Breast epithelium (tissue), 4 donors: ENCODE measurements at regions not wholly inside any gene's neighbourhood (a gene's known extent, or its start where the extent isn't known, plus 50 kb on each side); places are given as distances from the start of the nearest gene placed in this dataset.

Source experiments
- DNase-seq, 2 donors: peaks; one replicate each; pipeline ENCODE4 v3.0.0-alpha.2; 2019; ENCODE audit warnings: low spot score in 2 of 2
- H3K27ac ChIP-seq, 2 donors: fragments of 200-600 bp; sonication (generic) in 1 of 2; one replicate each; pipeline ENCODE4 v1.5.1; 2016 to 2019; ENCODE audit warnings: mild to moderate bottlenecking in 1 of 2
- H3K27me3 ChIP-seq, 2 donors: fragments of 200-600 bp; sonication (generic) in 1 of 2; one replicate each; pipeline versions ENCODE4 v1.5.1 to v1.6.0; 2017 to 2019; ENCODE audit warnings: control low read depth in 1 of 2, mild to moderate bottlenecking in 1 of 2
- H3K36me3 ChIP-seq: fragments of 200-600 bp; one replicate; pipeline ENCODE4 v1.5.1; 2019
- H3K4me1 ChIP-seq, 2 donors: fragments of 200-600 bp; sonication (generic); one replicate each; pipeline ENCODE4 v1.5.1; 2016 to 2019; ENCODE audit warnings: control low read depth in 1 of 2
- H3K4me3 ChIP-seq, 3 donors: fragments of 200-600 bp; sonication (generic); 1 replicate in 2 of 3; 2 replicates in 1 of 3; pipeline ENCODE4 v1.5.1; 2016 to 2019; ENCODE audit warnings: mild to moderate bottlenecking in 3 of 3, moderate library complexity in 2 of 3
- H3K9me3 ChIP-seq, 2 donors: fragments of 200-600 bp; sonication (generic) in 1 of 2; one replicate each; pipeline ENCODE4 v1.5.1; 2016 to 2019; ENCODE audit warnings: control low read depth in 1 of 2
- POLR2A ChIP-seq: fragments of 450-650 bp; IDR thresholded peaks from one replicate; pipeline ENCODE4 v1.6.1; 2016; ENCODE audit warnings: antibody characterized with exemption, mild to moderate bottlenecking, moderate library complexity
- POLR2AphosphoS5 ChIP-seq, 3 donors: sonication (generic); formaldehyde crosslinking; IDR thresholded peaks; one replicate each; pipeline ENCODE4 v1.6.1; 2017; ENCODE audit warnings: antibody characterized with exemption in 3 of 3
- intact Hi-C: fragments of 100-400 bp; cut with DNase I; formaldehyde crosslinking; loops from one replicate; pipeline ENCODE4 v1.15.1; 2023; ENCODE audit warnings: low total_unique reads
- TF ChIP-seq, protein P1 (sequence below), 3 donors: fragments of 450-650 bp; IDR thresholded peaks; one replicate each; pipeline ENCODE4 v1.5.1; 2016 to 2017; ENCODE audit warnings: antibody characterized with exemption in 3 of 3, mild to moderate bottlenecking in 3 of 3, moderate library complexity in 3 of 3

GRCh38 chr10:78555128-78555527 is 513.6 kb upstream of the ZMIZ1 start:
- Histone ChIP-seq H3K4me1 (no peaks in the 10 kb centered on the region), H3K27me3 (no peaks in the 10 kb centered on the region), H3K27ac (no peak overlapping the region), H3K9me3 (no peaks in the 10 kb centered on the region), H3K4me3 (no peak overlapping the region), H3K36me3 (no peaks in the 10 kb centered on the region)
- DNase-seq = no peak
- intact Hi-C loops = no loop called here
- no peak for TF ChIP-seq POLR2AphosphoS5 (IDR thresholded peaks at IDR 0.05)
- TF ChIP-seq POLR2A = no peak
- TF ChIP-seq, protein P1, sequence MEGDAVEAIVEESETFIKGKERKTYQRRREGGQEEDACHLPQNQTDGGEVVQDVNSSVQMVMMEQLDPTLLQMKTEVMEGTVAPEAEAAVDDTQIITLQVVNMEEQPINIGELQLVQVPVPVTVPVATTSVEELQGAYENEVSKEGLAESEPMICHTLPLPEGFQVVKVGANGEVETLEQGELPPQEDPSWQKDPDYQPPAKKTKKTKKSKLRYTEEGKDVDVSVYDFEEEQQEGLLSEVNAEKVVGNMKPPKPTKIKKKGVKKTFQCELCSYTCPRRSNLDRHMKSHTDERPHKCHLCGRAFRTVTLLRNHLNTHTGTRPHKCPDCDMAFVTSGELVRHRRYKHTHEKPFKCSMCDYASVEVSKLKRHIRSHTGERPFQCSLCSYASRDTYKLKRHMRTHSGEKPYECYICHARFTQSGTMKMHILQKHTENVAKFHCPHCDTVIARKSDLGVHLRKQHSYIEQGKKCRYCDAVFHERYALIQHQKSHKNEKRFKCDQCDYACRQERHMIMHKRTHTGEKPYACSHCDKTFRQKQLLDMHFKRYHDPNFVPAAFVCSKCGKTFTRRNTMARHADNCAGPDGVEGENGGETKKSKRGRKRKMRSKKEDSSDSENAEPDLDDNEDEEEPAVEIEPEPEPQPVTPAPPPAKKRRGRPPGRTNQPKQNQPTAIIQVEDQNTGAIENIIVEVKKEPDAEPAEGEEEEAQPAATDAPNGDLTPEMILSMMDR (IDR thresholded peaks at IDR 0.05) = no peak

GRCh38 chr10:78556705-78557432 is 511.9 kb upstream of the ZMIZ1 start:
- no peaks in the 10 kb centered on the region for H3K4me1 ChIP-seq
- TF ChIP-seq, protein P1 (IDR thresholded peaks at IDR 0.05) = no peak
- TF ChIP-seq POLR2A = no peak
- TF ChIP-seq POLR2AphosphoS5 (IDR thresholded peaks at IDR 0.05) = no peak
- H3K36me3 ChIP-seq = no peaks in the 10 kb centered on the region
- H3K27me3 ChIP-seq = no peaks in the 10 kb centered on the region
- intact Hi-C loops = no loop called here
- H3K9me3 ChIP-seq = no peaks in the 10 kb centered on the region
- no peak overlapping the region for H3K4me3 ChIP-seq
- DNase-seq = no peak
- H3K27ac ChIP-seq = no peak overlapping the region

DNA sequence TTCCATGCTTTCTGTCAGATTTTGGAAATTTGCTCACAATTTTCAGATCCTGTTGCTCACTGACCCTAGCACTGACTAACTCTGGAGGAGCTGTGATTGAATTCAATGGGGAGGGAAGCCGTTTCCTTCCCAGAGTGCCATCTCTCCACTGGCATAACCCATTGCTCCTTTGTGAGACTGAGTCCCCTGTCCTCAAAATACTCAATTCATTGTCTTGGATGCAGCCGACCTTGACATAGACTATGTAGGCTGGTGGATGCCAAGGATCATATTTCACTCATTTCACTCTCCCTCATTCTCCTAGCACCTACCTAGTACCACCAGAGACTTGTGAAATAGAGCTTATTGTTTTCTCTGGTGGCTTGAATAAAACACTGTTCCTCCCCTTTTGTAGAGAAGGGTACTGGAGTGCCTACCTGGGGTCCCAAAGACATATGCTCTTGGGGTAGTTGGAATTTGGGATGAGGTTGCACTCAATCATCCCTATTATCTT is 511.3 kb upstream of the ZMIZ1 start:
- no peak overlapping the region for H3K4me3 ChIP-seq
- intact Hi-C loops = no loop called here
- no peaks in the 10 kb centered on the region for H3K27me3 ChIP-seq
- no peak for DNase-seq
- H3K9me3 ChIP-seq = no peaks in the 10 kb centered on the region
- no peak overlapping the region for H3K27ac ChIP-seq
- no peak for TF ChIP-seq POLR2AphosphoS5 (IDR thresholded peaks at IDR 0.05)
- H3K36me3 ChIP-seq = no peaks in the 10 kb centered on the region
- no peaks in the 10 kb centered on the region for H3K4me1 ChIP-seq

GRCh38 chr10:78559661-78560340 is 509.0 kb upstream of the ZMIZ1 start:
- TF ChIP-seq POLR2A (no peak), POLR2AphosphoS5 (IDR thresholded peaks at IDR 0.05) (no peak)
- TF ChIP-seq, protein P1 (IDR thresholded peaks at IDR 0.05) = no peak
- Histone ChIP-seq H3K9me3 (no peaks in the 10 kb centered on the region), H3K27me3 (no peaks in the 10 kb centered on the region), H3K4me1 (no peaks in the 10 kb centered on the region), H3K4me3 (no peak overlapping the region), H3K27ac (no peak overlapping the region), H3K36me3 (no peaks in the 10 kb centered on the region)
- intact Hi-C loops = no loop called here
- no peak for DNase-seq

DNA sequence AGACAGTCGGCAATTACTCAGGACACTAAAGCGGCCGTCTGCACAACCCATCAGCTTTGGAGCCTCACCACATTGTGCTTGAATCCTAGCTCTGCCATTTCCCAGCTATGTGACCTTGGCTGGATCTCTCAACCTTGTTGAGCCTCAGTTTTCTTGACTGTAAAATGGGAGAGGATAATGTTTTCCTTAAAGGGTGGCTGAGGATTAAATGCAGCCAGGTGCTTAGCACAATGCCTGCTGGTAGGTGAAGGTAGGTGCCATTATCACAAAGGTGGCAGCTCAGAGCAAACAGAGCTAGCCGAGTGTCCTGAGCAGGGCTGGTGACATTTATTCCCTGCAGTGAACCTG is 508.5 kb upstream of the ZMIZ1 start:
- Histone ChIP-seq H3K27ac (no peak overlapping the region), H3K36me3 (no peaks in the 10 kb centered on the region), H3K27me3 (no peaks in the 10 kb centered on the region), H3K4me1 (no peaks in the 10 kb centered on the region), H3K9me3 (no peaks in the 10 kb centered on the region), H3K4me3 (no peak overlapping the region)
- TF ChIP-seq POLR2A (no peak), POLR2AphosphoS5 (IDR thresholded peaks at IDR 0.05) (no peak)
- TF ChIP-seq, protein P1 (IDR thresholded peaks at IDR 0.05) = no peak
- intact Hi-C loops = no loop called here
- no peak for DNase-seq
